Keratinocyte (primary cell): ENCODE measurements at regions not wholly inside any gene's neighbourhood (a gene's known extent, or its start where the extent isn't known, plus 50 kb on each side); places are given as distances from the start of the nearest gene placed in this dataset.

Source experiments
- EZH2 ChIP-seq: IDR thresholded peaks from one replicate; pipeline ENCODE4 v1.6.1; 2012; ENCODE audit warnings: inconsistent platforms, mild to moderate bottlenecking, low read length, moderate library complexity
- TF ChIP-seq, protein P1 (sequence below), 3 experiments: IDR thresholded peaks in 1 of 3; conservative IDR thresholded peaks in 1 of 3; optimal IDR thresholded peaks in 1 of 3; 2 replicates in 2 of 3; 3 replicates in 1 of 3; pipeline versions ENCODE3 to v1.5.1; 2011; ENCODE audit warnings: low read length in 3 of 3, mild to moderate bottlenecking in 3 of 3, moderate library complexity in 2 of 3, control low read depth in 1 of 3, inconsistent platforms in 1 of 3; ENCODE audit not compliant: insufficient read depth in 2 of 3; ENCODE audit errors: extremely low read depth in 1 of 3

DNA sequence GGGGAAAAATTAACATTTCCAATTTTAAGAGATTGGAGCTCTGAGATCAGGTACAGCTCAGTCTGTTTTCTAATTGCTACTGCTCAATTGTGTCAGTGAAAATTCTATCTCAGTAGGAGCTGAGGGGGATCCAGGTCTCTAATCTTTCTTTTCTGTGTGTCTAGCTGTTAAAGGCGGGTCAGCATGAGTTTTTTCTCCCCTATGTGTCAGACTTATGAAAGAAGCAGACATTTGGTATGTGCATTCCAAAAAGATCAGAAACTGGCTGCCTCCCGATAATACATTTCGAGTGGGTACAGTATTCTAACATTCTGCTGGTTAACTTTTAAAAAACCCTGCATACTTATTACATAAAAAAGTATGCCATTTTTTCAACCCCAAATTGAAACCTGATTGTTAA is 72.4 kb downstream of the PCDH7 start:
- TF ChIP-seq, protein P1, sequence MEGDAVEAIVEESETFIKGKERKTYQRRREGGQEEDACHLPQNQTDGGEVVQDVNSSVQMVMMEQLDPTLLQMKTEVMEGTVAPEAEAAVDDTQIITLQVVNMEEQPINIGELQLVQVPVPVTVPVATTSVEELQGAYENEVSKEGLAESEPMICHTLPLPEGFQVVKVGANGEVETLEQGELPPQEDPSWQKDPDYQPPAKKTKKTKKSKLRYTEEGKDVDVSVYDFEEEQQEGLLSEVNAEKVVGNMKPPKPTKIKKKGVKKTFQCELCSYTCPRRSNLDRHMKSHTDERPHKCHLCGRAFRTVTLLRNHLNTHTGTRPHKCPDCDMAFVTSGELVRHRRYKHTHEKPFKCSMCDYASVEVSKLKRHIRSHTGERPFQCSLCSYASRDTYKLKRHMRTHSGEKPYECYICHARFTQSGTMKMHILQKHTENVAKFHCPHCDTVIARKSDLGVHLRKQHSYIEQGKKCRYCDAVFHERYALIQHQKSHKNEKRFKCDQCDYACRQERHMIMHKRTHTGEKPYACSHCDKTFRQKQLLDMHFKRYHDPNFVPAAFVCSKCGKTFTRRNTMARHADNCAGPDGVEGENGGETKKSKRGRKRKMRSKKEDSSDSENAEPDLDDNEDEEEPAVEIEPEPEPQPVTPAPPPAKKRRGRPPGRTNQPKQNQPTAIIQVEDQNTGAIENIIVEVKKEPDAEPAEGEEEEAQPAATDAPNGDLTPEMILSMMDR (optimal IDR thresholded peaks at IDR 0.05 in 1 of 3, IDR thresholded peaks at IDR 0.05 in 1 of 3, conservative IDR thresholded peaks at IDR 0.05 in 1 of 3; ENCODE audit: extremely low read depth in 1 of 3, insufficient read depth in 2 of 3, low read length in 3 of 3): no peak
- no peak for TF ChIP-seq EZH2
